NCI-H2029 (cell line): ENCODE measurements at regions not wholly inside any gene's neighbourhood (a gene's known extent, or its start where the extent isn't known, plus 50 kb on each side); places are given as distances from the start of the nearest gene placed in this dataset.
"Not testable (repeated sequence)": the region's sequence is repeated elsewhere in the genome, so short reads cannot be mapped to it uniquely, and the experiment has no call there.

Experiments used
- DNase-seq: peaks from one replicate; lab custom pipeline; 2025; lab: John Stamatoyannopoulos, UW

GRCh38 chr7:81286754-81287153, 367.9 kb upstream of the SEMA3C start:
- not testable (repeated sequence) for DNase-seq

- no peak for DNase-seq
Observed at GRCh38 chr7:81285142-81285871, 366.5 kb upstream of the SEMA3C start.

GRCh38 chr7:81284576-81284975, 365.7 kb upstream of the SEMA3C start:
- no peak for DNase-seq

GRCh38 chr7:81280531-81280930, 361.7 kb upstream of the SEMA3C start:
- no peak for DNase-seq

- DNase-seq: no peak
Observed at GRCh38 chr7:81277691-81278090, 358.8 kb upstream of the SEMA3C start.

GRCh38 chr7:81273601-81274397, 354.9 kb upstream of the SEMA3C start:
- DNase-seq: no peak

- no peak for DNase-seq
Observed at GRCh38 chr7:81272176-81272575, 353.3 kb upstream of the SEMA3C start.

GRCh38 chr7:81268551-81268950, 349.7 kb upstream of the SEMA3C start:
- no peak for DNase-seq

- peak; percentile 16 for DNase-seq
Observed at GRCh38 chr7:81267508-81267907, 348.7 kb upstream of the SEMA3C start.

GRCh38 chr7:81264116-81264515, 345.3 kb upstream of the SEMA3C start:
- DNase-seq: peak; percentile 51

GRCh38 chr7:81260152-81260551, 341.3 kb upstream of the SEMA3C start:
- no peak for DNase-seq

GRCh38 chr7:81256991-81257390, 338.1 kb upstream of the SEMA3C start:
- DNase-seq: no peak

- no peak for DNase-seq
Observed at GRCh38 chr7:81248420-81248819, 329.6 kb upstream of the SEMA3C start.

- not testable (repeated sequence) for DNase-seq
Observed at GRCh38 chr7:81247364-81247763, 328.5 kb upstream of the SEMA3C start.

GRCh38 chr7:81245353-81245752, 326.5 kb upstream of the SEMA3C start:
- DNase-seq: no peak

- DNase-seq: no peak
Observed at GRCh38 chr7:81244224-81244623, 325.4 kb upstream of the SEMA3C start.

- DNase-seq: no peak
Observed at GRCh38 chr7:81236560-81236959, 317.7 kb upstream of the SEMA3C start.

- no peak for DNase-seq
Observed at GRCh38 chr7:81235997-81236396, 317.1 kb upstream of the SEMA3C start.

GRCh38 chr7:81234896-81235295, 316.0 kb upstream of the SEMA3C start:
- no peak for DNase-seq

- no peak for DNase-seq
Observed at GRCh38 chr7:81233208-81233940, 314.5 kb upstream of the SEMA3C start.

- DNase-seq: peak; percentile 68
Observed at GRCh38 chr7:81232084-81232799, 313.4 kb upstream of the SEMA3C start.

GRCh38 chr7:81231301-81231838, 312.5 kb upstream of the SEMA3C start:
- DNase-seq: no peak
